ENCODE measurements at regions not wholly inside any gene's neighbourhood (a gene's known extent, or its start where the extent isn't known, plus 50 kb on each side); places are given as distances from the start of the nearest gene placed in this dataset.
"Not testable (repeated sequence)": the region's sequence is repeated elsewhere in the genome, so short reads cannot be mapped to it uniquely, and the experiment has no call there.

GRCh38 chr11:98657711-98658110 is 363.0 kb upstream of the CNTN5 start:
- no peak for DNase-seq (ENCODE audit: low read depth, low spot score)

DNA sequence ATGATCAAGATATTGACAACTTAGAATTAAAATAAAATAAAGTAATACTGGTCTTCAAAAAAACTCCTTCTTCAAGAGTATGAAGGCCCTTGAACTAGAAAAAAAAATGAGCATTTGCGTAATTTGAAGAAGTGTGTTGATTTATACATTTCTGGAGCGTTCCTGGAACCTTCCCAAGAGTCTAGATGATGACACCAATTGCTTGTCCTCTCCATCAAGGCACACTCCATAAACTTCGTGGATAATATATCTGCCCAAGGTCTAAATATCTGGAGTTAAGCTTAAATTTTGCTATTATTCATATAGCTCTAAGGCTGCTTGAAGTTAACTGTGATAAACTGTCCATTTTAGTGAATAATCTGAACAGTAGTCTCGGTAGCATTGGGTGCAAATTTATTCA is 361.3 kb upstream of the CNTN5 start:
- no peak for DNase-seq (ENCODE audit: low read depth, low spot score)

- DNase-seq (ENCODE audit: low read depth, low spot score), result no peak
Measured at GRCh38 chr11:98674390-98674789, 346.4 kb upstream of the CNTN5 start.

- no peak for DNase-seq (ENCODE audit: low read depth, low spot score)
Measured at GRCh38 chr11:98679673-98680072, 341.1 kb upstream of the CNTN5 start.

DNA sequence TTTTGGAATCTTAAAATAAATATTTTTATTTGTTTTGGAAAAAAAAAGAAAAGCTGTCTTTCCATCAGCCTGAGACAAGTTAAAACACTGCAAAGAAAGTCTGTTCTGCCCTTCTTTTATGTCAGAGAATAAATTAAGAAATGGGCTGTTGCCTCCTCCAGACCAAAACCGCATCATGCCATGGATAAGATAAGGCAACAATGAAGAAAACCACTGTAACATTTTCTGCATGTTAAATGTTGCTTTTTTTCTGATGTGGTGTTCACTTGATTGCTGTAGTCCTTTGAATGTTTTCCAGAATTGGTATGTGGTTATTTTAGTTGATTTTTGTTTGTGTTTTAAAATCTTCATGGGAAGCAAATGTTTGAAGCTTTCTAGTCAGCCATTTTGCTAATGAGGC is 319.2 kb upstream of the CNTN5 start:
- DNase-seq (ENCODE audit: low read depth, low spot score), result no peak

DNA sequence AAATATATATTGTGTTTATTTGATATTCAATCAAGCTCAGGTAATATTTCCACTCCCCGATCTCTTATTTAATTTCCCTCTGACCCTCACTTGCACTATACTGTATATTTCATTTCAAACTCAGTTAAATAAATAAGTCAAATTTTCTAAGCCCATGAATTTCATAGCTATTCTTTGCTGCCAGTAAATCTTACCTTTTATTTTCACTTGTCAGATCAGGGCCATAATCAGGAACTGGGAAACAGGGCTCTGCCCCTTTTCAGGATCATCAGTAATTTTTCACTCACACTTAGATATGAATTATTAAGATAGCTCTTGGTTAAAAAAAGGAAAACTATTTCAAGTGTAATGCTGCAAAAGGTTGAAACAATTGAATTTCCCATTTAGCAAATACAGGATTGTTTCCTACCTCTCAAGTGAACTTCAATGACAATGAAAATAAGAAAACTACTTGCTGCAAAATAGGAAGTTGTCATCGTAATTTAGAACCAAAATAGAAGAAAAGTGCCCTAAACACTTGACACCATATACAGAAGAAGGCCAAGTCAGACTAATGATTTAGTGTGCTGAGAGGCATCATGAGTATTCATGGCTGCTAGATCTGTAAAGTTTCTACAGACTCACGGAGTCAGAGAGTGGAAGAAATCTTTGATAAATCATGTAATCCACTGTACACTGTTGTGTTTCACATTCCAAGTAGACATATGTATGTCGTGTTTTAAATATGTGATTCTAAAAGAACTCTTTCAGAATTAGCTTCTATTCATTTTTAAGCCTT is 316.8 kb upstream of the CNTN5 start:
- DNase-seq (ENCODE audit: low read depth, low spot score), result no peak

DNA sequence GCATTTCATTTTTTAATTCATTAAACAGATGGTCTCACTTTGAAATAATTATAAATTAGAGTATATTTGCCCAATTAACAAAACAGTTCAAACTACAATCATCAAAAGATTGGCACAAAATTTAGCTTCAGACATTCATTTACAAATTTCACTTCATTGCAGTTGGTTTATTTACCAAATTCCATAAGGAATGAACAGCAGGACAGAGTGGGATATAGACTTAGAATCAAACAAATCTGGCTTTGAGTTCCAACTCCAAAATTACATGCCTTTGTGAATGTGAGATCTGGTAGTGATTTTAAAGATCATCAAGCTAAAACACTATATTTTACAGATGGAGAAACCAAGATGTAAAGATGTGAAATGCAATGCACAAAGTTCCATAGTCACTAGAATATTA is 310.7 kb upstream of the CNTN5 start:
- DNase-seq (ENCODE audit: low read depth, low spot score), result no peak

DNA sequence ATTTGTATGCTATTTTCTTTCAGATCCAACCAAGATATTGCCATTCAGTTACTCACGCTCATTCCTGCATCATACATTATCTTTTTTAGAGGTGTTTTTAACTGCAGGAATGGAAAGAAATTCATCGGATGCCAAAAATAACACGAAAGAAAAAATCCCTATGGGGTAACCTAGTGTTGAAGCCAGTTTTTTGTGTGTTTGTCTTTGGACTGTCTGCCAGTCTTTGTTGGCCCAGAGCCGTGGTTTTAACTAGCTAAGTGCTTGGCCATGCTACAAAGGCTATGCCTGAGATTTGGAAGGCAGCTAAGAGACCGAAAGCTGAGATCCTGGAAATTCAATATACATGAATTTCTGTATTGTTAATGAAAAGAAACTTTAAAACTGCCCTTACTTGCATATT is 309.8 kb upstream of the CNTN5 start:
- DNase-seq (ENCODE audit: low read depth, low spot score), result peak; percentile 17

GRCh38 chr11:98720951-98721350 is 299.8 kb upstream of the CNTN5 start:
- no peak for DNase-seq (ENCODE audit: low read depth, low spot score)

GRCh38 chr11:98725471-98725870 is 295.3 kb upstream of the CNTN5 start:
- DNase-seq (ENCODE audit: low read depth, low spot score), result no peak

DNA sequence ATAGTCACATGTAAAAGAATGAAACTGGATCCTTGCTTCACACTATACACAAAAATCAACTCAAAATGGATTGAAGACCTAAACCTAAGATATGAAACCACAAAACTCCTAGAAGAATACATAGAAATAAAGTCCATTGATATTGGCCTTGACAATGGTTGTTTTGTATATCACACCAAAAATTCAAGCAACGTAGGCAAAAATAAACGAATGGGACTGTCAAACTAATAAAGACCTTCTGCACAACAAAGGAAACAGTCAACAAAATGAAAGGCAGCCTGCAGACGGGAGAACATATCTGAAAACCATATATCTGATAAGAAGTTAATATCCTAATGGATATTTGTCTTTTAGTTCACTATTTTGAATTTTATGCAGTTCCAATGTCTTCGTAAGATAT is 292.3 kb upstream of the CNTN5 start:
- no peak for DNase-seq (ENCODE audit: low read depth, low spot score)

GRCh38 chr11:98729118-98729517 is 291.6 kb upstream of the CNTN5 start:
- no peak for DNase-seq (ENCODE audit: low read depth, low spot score)

- no peak for DNase-seq (ENCODE audit: low read depth, low spot score)
Measured at GRCh38 chr11:98732947-98733346, 287.8 kb upstream of the CNTN5 start.

GRCh38 chr11:98733378-98733777 is 287.4 kb upstream of the CNTN5 start:
- DNase-seq (ENCODE audit: low read depth, low spot score), result not testable (repeated sequence)

GRCh38 chr11:98734686-98735085 is 286.1 kb upstream of the CNTN5 start:
- no peak for DNase-seq (ENCODE audit: low read depth, low spot score)

DNA sequence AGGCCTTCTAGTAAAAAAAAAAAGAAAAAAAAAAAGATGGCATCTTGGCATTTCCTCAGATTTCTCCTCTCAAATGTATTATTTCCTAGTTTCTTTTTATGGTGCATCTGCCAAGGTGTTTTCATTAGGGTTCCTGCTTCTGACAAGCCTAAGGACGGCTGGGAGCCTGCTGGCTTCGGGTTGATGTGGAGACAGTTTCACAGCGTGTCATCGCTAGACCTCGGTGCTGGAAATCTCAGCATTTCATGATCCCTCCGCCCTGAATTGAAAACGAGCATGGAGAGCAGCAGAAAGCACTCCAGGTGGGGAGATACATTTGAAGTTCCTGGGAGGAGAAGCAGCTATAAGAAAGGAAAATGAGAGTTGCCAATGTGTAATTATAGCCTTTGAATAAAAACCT is 283.9 kb upstream of the CNTN5 start:
- DNase-seq (ENCODE audit: low read depth, low spot score), result no peak

DNA sequence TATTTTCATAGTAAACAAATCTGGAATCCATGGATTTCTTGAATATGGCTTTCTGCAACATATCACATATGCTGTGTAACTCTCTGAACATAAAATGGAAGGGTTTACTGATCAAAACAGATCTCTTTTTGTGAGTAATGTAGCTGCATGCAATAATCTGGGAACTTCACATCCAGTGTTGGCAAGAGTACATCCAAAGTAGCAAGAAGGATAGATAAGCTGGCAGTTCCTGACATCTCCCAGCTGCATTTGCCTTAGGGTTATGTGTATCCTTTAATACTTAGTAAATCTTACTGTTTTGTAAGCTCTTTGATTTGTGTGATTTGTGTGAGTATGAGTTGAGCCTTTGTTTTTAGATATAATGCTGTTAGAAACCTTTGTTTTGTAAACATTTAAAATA is 280.4 kb upstream of the CNTN5 start:
- no peak for DNase-seq (ENCODE audit: low read depth, low spot score)

DNA sequence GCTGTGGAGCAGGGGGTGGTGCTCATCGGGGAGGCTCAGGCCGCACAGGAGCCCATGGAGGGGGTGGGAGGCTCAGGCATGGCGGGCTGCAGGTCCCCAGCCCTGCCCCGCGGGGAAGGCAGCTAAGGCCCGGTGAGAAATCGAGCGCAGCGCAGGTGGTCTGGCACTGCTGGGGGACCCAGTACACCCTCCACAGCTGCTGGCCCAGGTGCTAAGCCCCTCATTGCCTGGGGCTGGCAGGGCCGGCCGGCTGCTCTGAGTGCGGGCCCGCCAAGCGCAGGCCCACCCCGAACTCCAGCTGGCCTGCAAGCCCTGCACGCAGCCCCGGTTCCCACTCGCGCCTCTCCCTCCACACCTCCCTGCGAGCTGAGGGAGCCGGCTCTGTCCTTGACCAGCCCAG is 257.3 kb upstream of the CNTN5 start:
- DNase-seq (ENCODE audit: low read depth, low spot score), result not testable (repeated sequence)

- DNase-seq (ENCODE audit: low read depth, low spot score), result no peak
Measured at GRCh38 chr11:98766903-98767302, 253.8 kb upstream of the CNTN5 start.

GRCh38 chr11:98770046-98770445 is 250.7 kb upstream of the CNTN5 start:
- DNase-seq (ENCODE audit: low read depth, low spot score), result not testable (repeated sequence)

DNA sequence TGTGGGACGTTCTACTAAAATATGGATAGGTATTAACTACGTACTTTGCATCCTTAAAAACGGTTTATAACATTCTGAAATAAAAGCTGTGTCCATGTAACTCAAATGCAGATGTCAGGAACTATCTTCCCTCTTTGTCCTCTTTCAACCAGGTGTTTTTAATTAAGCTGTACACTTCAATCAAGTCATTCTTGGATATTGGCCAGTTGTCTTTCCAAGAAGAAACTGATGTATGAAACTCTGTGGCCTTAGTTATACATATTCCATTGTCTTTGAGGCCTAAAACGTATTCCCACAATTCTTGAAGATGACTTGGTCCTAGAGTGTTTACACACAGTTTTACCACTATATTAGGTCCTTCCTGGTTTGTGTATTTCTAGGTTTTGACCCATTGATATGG is 249.0 kb upstream of the CNTN5 start:
- DNase-seq (ENCODE audit: low read depth, low spot score), result no peak

- DNase-seq (ENCODE audit: low read depth, low spot score), result no peak
Measured at GRCh38 chr11:98772893-98773292, 247.9 kb upstream of the CNTN5 start.

- DNase-seq (ENCODE audit: low read depth, low spot score), result no peak
Measured at GRCh38 chr11:98793276-98793675, 227.5 kb upstream of the CNTN5 start.

GRCh38 chr11:98798333-98798732 is 222.4 kb upstream of the CNTN5 start:
- no peak for DNase-seq (ENCODE audit: low read depth, low spot score)

All from smooth muscle cell of the brain vasculature (primary cell).